Effector memory CD8-positive, alpha-beta T cell (primary cell): ENCODE measurements at regions not wholly inside any gene's neighbourhood (a gene's known extent, or its start where the extent isn't known, plus 50 kb on each side); places are given as distances from the start of the nearest gene placed in this dataset.

Experiments
- ATAC-seq: fragments of 150-1000 bp; cut with Tn5 transposase; replicated peaks from 2 replicates; pipeline ENCODE4 v1.10.0; 2021; ENCODE audit warnings: mild to moderate bottlenecking, moderate library complexity
- DNase-seq, 3 experiments: peaks; one replicate each; pipeline ENCODE4 v3.0.0; 2021
- H3K27ac Mint-ChIP-seq, 2 donors: one replicate each; pipeline ENCODE4 v1.8.0; 2022; ENCODE audit warnings: mild to moderate bottlenecking in 2 of 2, mixed read lengths in 2 of 2, moderate library complexity in 2 of 2
- H3K27me3 Mint-ChIP-seq, 2 donors: one replicate each; pipeline ENCODE4 v1.8.0; 2022; ENCODE audit warnings: mixed read lengths in 2 of 2
- H3K36me3 Mint-ChIP-seq: one replicate; pipeline ENCODE4 v1.8.0; 2022; ENCODE audit warnings: mild to moderate bottlenecking, moderate library complexity, mixed read lengths; ENCODE audit not compliant: insufficient read depth
- H3K4me1 Mint-ChIP-seq, 2 donors: one replicate each; pipeline ENCODE4 v1.8.0; 2022; ENCODE audit warnings: low read depth in 2 of 2, mixed read lengths in 2 of 2
- H3K4me3 Mint-ChIP-seq, 2 donors: one replicate each; pipeline ENCODE4 v1.8.0; 2022; ENCODE audit warnings: mild to moderate bottlenecking in 2 of 2, mixed read lengths in 2 of 2, moderate library complexity in 2 of 2
- H3K9me3 Mint-ChIP-seq, 2 donors: one replicate each; pipeline ENCODE4 v1.8.0; 2022; ENCODE audit warnings: mixed read lengths in 2 of 2

DNA sequence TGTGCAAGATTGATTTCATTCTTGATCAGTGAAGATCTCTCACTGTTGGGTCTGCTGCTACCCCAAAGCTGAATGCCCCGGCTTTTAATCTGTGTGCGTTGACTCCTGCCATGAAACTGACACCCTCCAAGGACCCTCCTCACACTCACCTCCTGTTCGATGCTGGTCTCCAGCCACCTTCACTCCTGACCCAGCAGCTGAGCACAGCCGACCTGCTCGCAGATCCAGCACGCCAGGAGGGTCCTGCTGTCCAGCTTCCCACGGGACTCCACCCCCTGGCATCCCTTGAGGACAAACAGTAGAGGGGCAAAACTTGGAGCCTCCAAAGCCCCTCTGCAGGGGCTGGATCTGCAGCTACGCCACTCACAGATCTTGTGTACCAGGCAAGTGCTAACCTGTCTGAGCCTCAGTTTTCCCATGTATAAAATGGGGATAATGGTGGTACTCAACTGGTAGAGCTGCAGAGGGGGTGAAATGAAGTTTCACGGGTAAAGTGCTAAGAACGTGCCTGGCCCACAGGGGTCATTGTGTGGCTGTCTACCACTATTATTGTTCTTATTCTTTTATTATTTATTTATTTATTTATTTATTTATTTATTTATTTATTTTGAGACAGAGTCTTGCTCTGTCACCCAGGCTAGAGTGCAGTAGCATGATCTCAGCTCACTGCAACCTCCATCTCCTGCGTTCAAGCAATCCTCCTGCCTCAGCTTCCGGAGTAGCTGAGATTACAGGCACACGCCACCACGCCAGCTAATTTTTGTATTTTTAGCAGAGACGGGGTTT is 178.0 kb downstream of the PHETA1 start:
- H3K4me3 Mint-ChIP-seq = no peak overlapping the region
- H3K27ac Mint-ChIP-seq = no peak overlapping the region
- DNase-seq = no peak
- peaks cover 0 to 3% of the 10 kb centered on the region in 2 donors for H3K9me3 Mint-ChIP-seq
- no peaks in the 10 kb centered on the region for H3K36me3 Mint-ChIP-seq
- peaks cover 41 to 82% of the 10 kb centered on the region in 2 donors for H3K27me3 Mint-ChIP-seq
- no peak for ATAC-seq
- H3K4me1 Mint-ChIP-seq = peaks cover 0 to 2% of the 10 kb centered on the region in 2 donors

DNA sequence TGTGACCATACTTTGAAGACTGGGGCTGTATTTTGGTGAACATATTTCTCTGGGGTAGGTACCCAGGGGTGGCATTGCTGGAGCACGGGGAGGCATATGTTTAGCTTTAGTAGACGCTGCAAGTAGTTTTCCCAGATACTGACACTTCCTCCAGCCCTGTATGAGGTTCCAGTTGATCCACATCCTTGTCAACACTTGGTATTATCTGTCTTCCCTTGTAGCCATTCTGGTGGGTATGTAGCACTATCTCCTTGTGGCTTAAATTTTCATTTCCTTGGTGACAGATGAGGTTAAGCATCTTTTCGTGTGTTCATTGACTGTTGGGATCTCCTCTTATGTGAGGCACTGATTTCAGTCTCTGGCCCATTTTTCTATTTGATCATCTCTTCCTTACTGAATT is 179.1 kb downstream of the PHETA1 start:
- Mint-ChIP-seq H3K36me3 (no peaks in the 10 kb centered on the region), H3K4me1 (peaks cover 0 to under 1% of the 10 kb centered on the region in 2 donors), H3K4me3 (no peak overlapping the region), H3K27ac (no peak overlapping the region), H3K27me3 (peaks cover 35 to 71% of the 10 kb centered on the region in 2 donors), H3K9me3 (peaks cover 0 to 3% of the 10 kb centered on the region in 2 donors)
- DNase-seq = no peak
- no peak for ATAC-seq

DNA sequence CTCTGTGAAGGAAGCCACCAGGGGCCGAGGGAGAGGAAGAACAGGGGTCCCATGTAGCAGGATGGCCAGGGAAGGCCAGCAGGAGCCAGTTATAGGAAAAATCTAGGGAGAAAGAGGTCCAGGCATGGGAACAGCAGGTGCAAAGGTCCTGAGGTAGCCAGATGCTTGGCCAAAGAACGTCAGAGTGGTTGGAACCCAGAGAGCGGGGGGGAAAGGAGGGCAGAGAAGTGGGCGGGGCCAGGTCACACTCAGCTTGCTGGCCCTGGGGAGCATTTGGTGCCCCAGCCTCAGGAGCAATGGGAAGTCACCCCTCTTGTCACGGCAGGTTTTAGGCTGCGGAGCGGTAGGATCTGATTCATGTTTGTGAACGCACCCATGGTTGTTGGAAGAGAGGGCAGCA is 180.5 kb downstream of the PHETA1 start:
- Mint-ChIP-seq H3K27me3 (peaks cover 28 to 58% of the 10 kb centered on the region in 2 donors), H3K9me3 (peaks cover 0 to 3% of the 10 kb centered on the region in 2 donors), H3K36me3 (no peaks in the 10 kb centered on the region), H3K4me3 (no peak overlapping the region), H3K4me1 (no peaks in the 10 kb centered on the region), H3K27ac (no peak overlapping the region)
- ATAC-seq = no peak
- DNase-seq = no peak

DNA sequence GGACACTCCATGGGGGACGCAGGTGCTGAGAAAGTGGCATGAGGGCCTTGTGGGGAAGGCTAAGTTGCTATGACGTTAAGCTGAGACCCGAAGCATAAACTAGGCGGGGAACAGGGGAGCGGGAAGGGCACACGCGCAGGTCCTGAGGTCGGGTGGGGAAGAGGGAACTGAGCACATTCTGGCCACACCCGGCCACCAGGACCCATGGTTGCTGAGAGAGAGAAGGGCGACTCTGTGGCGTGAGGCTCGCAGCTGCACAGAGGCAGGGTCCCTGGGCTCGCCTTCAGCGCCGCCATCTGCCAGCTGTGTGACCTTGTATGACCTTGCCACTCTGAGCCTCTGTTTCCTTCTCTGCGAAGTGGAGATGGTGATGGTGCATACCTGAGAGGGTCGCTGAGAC is 182.5 kb downstream of the PHETA1 start:
- DNase-seq (no peak), ATAC-seq (no peak)
- peaks cover 35 to 57% of the 10 kb centered on the region in 2 donors for H3K27me3 Mint-ChIP-seq
- peaks cover 0 to 3% of the 10 kb centered on the region in 2 donors for H3K9me3 Mint-ChIP-seq
- no peaks in the 10 kb centered on the region for H3K36me3 Mint-ChIP-seq
- H3K4me1 Mint-ChIP-seq = no peaks in the 10 kb centered on the region
- peak overlapping the region in 1 of 2 donors; percentile 36 for H3K27ac Mint-ChIP-seq
- H3K4me3 Mint-ChIP-seq = no peak overlapping the region

DNA sequence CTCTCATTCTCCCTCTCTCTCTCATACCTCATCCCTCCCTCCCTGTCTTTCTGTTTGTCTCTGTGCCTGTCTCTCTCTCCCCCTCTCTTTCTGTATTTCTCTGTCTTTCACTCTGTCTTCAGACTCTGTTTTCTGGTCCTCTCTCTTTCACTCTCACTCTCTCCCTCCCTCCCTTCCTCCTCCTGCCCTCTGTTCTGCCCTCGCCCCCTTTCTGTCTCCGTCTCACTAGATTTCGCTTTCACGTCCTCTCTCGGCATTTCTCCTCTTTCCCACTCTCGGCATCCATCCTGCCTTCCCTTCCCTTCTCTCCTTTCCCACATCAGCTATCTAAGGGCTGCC is 183.0 kb downstream of the PHETA1 start:
- Mint-ChIP-seq H3K36me3 (no peaks in the 10 kb centered on the region), H3K27ac (peak overlapping the region in 1 of 2 donors; percentile 36), H3K4me3 (no peak overlapping the region), H3K4me1 (no peaks in the 10 kb centered on the region), H3K9me3 (peaks cover 0 to 3% of the 10 kb centered on the region in 2 donors), H3K27me3 (peaks cover 39 to 57% of the 10 kb centered on the region in 2 donors)
- DNase-seq (no peak), ATAC-seq (no peak)

DNA sequence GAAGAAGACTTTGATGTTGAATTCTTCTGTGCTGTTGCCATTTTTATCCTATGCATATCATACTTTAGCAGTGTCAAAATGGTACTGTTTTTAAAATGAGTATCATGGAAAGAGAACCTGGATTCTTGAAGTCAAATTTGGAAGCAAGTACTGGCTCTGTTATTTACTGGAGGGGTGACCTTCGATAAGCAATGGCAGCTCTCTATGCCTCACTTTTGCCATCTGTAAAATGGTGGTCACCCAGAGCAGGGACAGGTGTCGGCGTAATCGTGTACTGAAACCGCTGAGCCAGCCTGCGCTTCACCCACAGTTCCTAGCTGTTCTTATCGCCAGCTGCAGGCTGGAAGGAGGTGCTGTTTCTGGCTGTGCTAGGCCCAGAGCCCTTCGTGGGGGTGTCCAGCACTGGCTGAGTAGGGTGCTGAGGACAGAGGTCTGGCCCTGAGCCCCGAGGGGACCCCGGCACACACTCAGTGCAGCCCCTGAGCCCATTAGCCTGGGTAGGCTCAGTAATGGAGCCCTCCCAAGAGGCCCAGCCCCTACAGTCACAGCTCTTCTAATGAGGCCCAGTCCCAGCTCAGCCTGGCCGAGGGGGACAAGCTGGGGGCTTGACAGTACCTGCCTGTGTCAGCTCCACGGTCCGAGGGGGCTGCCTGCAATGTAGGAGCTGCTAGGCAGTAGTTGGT is 183.5 kb downstream of the PHETA1 start:
- Mint-ChIP-seq H3K36me3 (no peaks in the 10 kb centered on the region), H3K27me3 (peaks cover 37 to 57% of the 10 kb centered on the region in 2 donors), H3K4me3 (no peak overlapping the region), H3K4me1 (no peaks in the 10 kb centered on the region), H3K27ac (no peak overlapping the region), H3K9me3 (peaks cover 0 to 3% of the 10 kb centered on the region in 2 donors)
- ATAC-seq (no peak), DNase-seq (no peak)

DNA sequence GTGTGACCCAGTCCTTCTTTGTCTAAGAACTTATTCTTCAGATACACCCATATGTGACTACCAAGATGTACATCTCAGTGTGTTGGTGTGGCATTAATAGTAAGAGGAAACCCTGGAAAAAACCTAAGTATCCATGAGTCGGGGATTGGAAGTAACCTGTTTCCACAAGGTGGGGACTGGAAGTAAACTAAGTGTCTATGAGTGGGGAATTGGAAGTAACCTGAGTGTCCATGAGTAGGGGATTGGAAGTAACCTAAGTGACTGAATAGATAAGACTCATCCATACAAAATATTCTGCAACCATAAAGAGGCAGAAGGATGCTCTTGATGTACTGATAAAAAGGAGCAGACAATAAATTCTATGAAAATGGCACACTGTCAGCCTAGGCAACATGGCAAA is 184.7 kb downstream of the PHETA1 start:
- Mint-ChIP-seq H3K4me3 (no peak overlapping the region), H3K27me3 (peaks cover 44 to 57% of the 10 kb centered on the region in 2 donors), H3K36me3 (no peaks in the 10 kb centered on the region), H3K9me3 (no peaks in the 10 kb centered on the region), H3K4me1 (no peaks in the 10 kb centered on the region), H3K27ac (no peak overlapping the region)
- ATAC-seq (no peak), DNase-seq (no peak)

DNA sequence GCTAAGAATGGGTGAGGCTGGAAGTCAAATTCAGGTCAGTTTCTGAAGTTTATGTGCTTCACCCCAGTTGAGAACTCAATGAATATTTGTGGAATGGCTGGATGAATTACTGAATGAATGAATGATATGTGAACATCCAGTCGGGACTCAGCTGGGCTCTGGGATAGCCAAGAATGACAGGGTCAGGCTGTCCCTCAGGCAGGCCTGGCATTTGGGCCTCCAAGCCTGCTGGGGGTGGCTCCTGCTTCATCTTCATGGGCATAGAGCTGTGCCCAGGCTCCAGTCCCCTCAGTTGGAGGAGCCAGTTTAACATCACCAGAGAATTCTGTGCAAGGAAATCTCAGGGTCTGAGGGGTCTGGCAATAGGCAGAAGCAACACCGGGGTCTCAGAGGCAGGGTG is 185.8 kb downstream of the PHETA1 start:
- Mint-ChIP-seq H3K9me3 (no peaks in the 10 kb centered on the region), H3K27ac (no peak overlapping the region), H3K4me1 (no peaks in the 10 kb centered on the region)

DNA sequence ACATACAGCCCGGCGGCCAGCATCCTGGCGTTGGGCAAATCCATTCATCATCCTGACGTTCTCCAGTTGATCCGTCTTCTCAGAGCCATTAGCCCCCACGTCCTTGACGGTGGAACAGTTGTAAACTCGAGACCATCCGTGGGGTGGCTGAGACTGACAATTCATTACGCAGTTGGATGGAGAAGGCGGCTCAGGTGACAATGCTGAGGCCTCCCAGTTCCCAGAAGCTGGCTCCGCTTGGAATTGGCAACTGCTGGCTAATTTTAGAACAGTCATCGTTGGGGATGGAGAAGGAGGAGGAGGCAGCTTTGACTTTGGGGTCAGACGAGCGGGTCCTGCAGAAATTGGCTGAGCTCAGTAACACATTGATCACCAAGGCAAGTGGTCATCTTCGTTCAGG is 186.5 kb downstream of the PHETA1 start:
- H3K36me3 Mint-ChIP-seq = peaks cover 2% of the 10 kb centered on the region
- DNase-seq (no peak), ATAC-seq (no peak)
- no peak overlapping the region for H3K27ac Mint-ChIP-seq
- no peaks in the 10 kb centered on the region for H3K9me3 Mint-ChIP-seq
- H3K4me3 Mint-ChIP-seq = no peak overlapping the region
- no peaks in the 10 kb centered on the region for H3K4me1 Mint-ChIP-seq
- peaks cover 51 to 55% of the 10 kb centered on the region in 2 donors for H3K27me3 Mint-ChIP-seq

More for the DNA sequence above, 185.8 kb downstream of the PHETA1 start:
- no peak overlapping the region for H3K4me3 Mint-ChIP-seq
- no peaks in the 10 kb centered on the region for H3K36me3 Mint-ChIP-seq
- DNase-seq = no peak
- no peak for ATAC-seq
- H3K27me3 Mint-ChIP-seq = peaks cover 50 to 57% of the 10 kb centered on the region in 2 donors

DNA sequence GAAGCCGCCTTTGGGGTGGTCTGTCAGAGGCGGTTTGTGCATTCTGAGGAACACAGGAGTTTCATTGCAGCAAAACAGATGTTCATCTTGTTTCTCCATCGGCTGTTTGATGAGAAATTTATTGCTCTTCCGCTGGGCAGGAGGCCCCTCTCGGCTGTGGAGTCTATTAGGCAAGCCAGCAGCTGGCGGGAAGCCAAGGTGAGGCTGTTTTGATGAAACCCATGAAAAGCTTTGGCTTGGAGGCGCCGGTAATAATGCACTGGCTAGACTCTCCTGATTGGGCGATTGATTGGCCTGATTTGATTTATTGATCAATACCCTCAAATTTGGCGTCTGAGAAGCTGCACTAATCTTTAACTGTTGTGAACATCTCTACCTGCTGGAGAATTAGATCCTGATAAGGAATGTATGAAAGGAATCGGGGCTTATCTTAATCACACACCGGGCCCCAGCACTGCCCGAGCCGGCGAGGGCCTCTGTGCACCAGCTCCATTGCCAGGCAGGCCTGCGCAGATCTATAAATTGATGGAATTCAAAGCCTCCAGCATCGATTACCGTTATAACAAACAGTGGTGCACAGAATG is 187.7 kb downstream of the PHETA1 start:
- Mint-ChIP-seq H3K9me3 (no peaks in the 10 kb centered on the region), H3K36me3 (peaks cover 2% of the 10 kb centered on the region), H3K4me1 (no peaks in the 10 kb centered on the region), H3K27me3 (peaks cover 60 to 64% of the 10 kb centered on the region in 2 donors), H3K4me3 (no peak overlapping the region), H3K27ac (no peak overlapping the region)
- ATAC-seq = no peak
- no peak for DNase-seq

DNA sequence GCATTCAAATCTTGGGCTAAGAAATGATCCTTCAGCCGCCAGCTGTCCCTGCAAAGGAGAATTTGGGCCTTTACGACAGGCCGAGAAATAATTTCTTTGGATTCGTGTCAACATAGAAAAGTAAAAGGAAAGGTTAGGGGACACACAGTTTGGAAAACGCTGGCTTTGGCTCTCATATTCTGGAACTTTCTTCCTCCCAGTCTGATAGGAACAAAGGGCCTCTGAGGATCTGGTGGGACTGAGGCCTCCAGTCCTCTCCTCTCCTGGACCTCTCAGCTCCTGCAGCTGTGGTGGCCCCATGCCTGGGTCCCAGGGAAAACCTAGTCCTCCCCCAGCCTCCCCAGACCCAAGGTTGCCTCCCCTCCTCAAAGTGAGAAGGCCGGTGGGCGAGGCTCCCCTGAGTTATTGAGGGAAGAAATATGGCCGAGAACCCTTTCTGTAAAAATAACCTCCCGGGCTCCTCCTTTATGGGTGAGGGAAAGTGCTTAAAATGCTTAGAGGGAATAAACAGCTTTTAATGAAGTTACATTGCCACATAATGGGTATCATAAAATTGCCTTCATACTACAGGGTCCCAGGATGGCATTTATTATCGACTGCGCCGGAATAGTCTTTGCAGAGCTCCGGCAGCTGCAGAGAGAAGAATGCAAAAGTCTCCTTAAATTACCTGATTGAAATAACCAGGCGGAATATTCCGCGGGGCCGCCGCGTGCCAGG is 188.3 kb downstream of the PHETA1 start:
- ATAC-seq (no peak), DNase-seq (no peak)
- peaks cover 2% of the 10 kb centered on the region for H3K36me3 Mint-ChIP-seq
- no peaks in the 10 kb centered on the region for H3K4me1 Mint-ChIP-seq
- no peak overlapping the region for H3K4me3 Mint-ChIP-seq
- no peaks in the 10 kb centered on the region for H3K9me3 Mint-ChIP-seq
- no peak overlapping the region for H3K27ac Mint-ChIP-seq
- H3K27me3 Mint-ChIP-seq = peaks cover 64 to 71% of the 10 kb centered on the region in 2 donors

DNA sequence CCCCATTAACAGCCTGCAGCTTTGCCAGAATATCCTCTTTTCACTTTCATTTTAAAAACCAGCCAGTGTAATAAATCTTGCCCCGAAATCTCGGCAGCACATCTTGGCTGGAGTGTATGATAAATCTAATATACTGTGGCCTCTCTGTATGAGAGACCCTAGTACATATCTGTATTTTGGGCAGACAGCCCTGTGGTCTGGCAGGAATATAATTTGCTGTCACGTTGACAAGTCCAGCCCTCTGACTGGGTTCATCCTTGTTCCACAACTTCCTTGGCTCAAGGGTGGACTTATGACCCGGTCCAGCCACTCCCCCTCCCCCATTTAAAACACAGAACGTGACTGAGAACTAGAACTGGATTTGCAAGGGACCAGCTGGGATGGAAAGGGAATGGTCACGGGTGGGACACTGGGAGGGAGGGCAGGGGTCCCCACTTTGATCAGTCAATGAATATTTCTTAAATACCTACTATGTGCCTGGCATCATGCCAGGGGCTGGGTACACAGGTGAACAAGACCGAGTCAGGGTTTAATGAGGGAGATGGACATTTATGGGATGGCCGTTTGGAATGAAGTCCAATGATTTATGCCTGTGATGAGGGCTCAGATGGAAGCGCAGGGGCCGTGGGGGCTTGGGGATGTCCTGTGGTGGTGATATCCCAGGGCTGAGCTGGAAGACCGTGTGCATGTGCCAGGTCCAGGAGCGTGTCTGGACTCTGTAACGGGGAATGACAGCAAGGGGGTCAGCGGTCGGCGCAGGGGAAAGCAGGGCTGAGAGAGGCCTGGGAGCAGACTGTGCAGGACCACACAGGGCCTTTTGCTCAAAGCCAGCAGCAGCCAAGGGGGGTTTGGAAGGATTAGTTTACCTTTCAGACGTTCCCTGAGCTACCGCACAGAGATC is 190.5 kb downstream of the PHETA1 start:
- Mint-ChIP-seq H3K36me3 (peaks cover 2% of the 10 kb centered on the region), H3K4me1 (no peaks in the 10 kb centered on the region), H3K27ac (no peak overlapping the region), H3K4me3 (no peak overlapping the region), H3K9me3 (no peaks in the 10 kb centered on the region), H3K27me3 (peaks cover 71 to 87% of the 10 kb centered on the region in 2 donors)
- ATAC-seq = no peak
- no peak for DNase-seq
